ENCODE measurements at regions not wholly inside any gene's neighbourhood (a gene's known extent, or its start where the extent isn't known, plus 50 kb on each side); places are given as distances from the start of the nearest gene placed in this dataset.

- TF ChIP-seq POU2F2 (IDR thresholded peaks at IDR 0.05; ENCODE audit: borderline replicate concordance, low read depth, low read length): no peak
- TF ChIP-seq POLR2AphosphoS5 (IDR thresholded peaks at IDR 0.05; ENCODE audit: low read length): no peak
- no peak for TF ChIP-seq EP300 (IDR thresholded peaks at IDR 0.05; ENCODE audit: borderline replicate concordance in 1 of 2, control insufficient read depth in 1 of 2, low read depth in 2 of 2, low read length in 2 of 2)
- no peak for TF ChIP-seq MLLT1 (IDR thresholded peaks at IDR 0.05)
- TF ChIP-seq TAF1 (IDR thresholded peaks at IDR 0.05; ENCODE audit: borderline replicate concordance, low read depth, low read length): no peak
- no peak for TF ChIP-seq STAT3 (IDR thresholded peaks at IDR 0.05; ENCODE audit: low read depth, low read length)
- TF ChIP-seq NR2F1 (conservative IDR thresholded peaks at IDR 0.05): no peak
These were observed 307.3 kb upstream of the IRX1 start (continued) for GRCh38 chr5:3288325-3288724.

- ChIA-PET POLR2A (no interaction called here), SMC1A (ENCODE audit: uncharacterized antibody, unreplicated experiment) (no interaction called here), RAD21 (ENCODE audit: unreplicated experiment) (no interaction called here), CTCF (interaction anchor here (0.9 kb wide), 1 partner anchor 51 kb away, joined by 3 read pairs; no protein-coding TSS in a partner anchor)
- FAIRE-seq: no peak
- Histone ChIP-seq H3K79me2 (ENCODE audit: control insufficient read depth, insufficient read depth, low read length) (no peaks in the 10 kb centered on the region), H3K27me3 (replicated peaks in 1 of 2; ENCODE audit: control insufficient read depth in 2 of 2, insufficient read depth in 2 of 2, low read length in 1 of 2) (no peaks in the 10 kb centered on the region), H3K36me3 (ENCODE audit: control insufficient read depth in 2 of 2, insufficient read depth in 2 of 2, low read length in 1 of 2) (no peaks in the 10 kb centered on the region), H3K4me2 (ENCODE audit: control insufficient read depth, insufficient read depth) (no peak overlapping the region), H3K4me3 (no peak overlapping the region), H2AFZ (ENCODE audit: control insufficient read depth, low read depth, low read length) (no peak overlapping the region), H3K27ac (ENCODE audit: control insufficient read depth, insufficient read depth) (no peak overlapping the region), H3K9me3 (replicated peaks; ENCODE audit: control insufficient read depth, insufficient read depth, low read length) (no peaks in the 10 kb centered on the region; the same call in 2 of the 3 replicates), H3K9ac (ENCODE audit: control insufficient read depth, insufficient read depth, low read length) (no peak overlapping the region), H4K20me1 (ENCODE audit: control insufficient read depth, insufficient read depth) (no peaks in the 10 kb centered on the region), H3K4me1 (ENCODE audit: control insufficient read depth, insufficient read depth, low read length) (no peaks in the 10 kb centered on the region)
- WGBS (ENCODE audit: insufficient coverage, insufficient replicate concordance, low lambda C conversion rate, missing lambda C conversion rate): 28% methylated on average over 9 of the region's 9 CpGs
- ATAC-seq: no peak
- BruUV-seq (replicated peaks): no TSS peak
- DNase-seq (ENCODE audit: low read depth, low spot score): no peak
- no peak for TF ChIP-seq SREBF1 (IDR thresholded peaks at IDR 0.05; ENCODE audit: low read length)
- no peak for TF ChIP-seq SUPT20H (IDR thresholded peaks at IDR 0.05; ENCODE audit: borderline replicate concordance, control insufficient read depth, low read depth, low read length)
- no peak for TF ChIP-seq CEBPZ (IDR thresholded peaks at IDR 0.05; ENCODE audit: low read depth, low read length)
- no peak for TF ChIP-seq MTA3 (IDR thresholded peaks at IDR 0.05; ENCODE audit: borderline replicate concordance, low read length)
- TF ChIP-seq SMAD1 (IDR thresholded peaks at IDR 0.05; ENCODE audit: low read depth, partially characterized antibody): no peak
- in situ Hi-C loops (cut with MboI): no loop called here
- intact Hi-C loops (cut with micrococcal nuclease; ENCODE audit: unreplicated experiment): no loop called here
These were observed 308.1 kb upstream of the IRX1 start for GRCh38 chr5:3287516-3287915.
